HepG2 (cell line): ENCODE measurements at regions not wholly inside any gene's neighbourhood (a gene's known extent, or its start where the extent isn't known, plus 50 kb on each side); places are given as distances from the start of the nearest gene placed in this dataset.

ENCODE experiments used
- ATAC-seq: fragments of 200-7000 bp; cut with Tn5 transposase; 3 replicates; pipeline ENCODE4 v1.9.1; 2020; ENCODE audit warnings: mild to moderate bottlenecking, moderate library complexity
- BruUV-seq: library from RNA; stranded (reverse); fragments of 400-500 nt; replicated peaks from 2 replicates; lab custom pipeline; 2021; lab: Mats Ljungman, UMichigan
- CTCF ChIA-PET: fragments of 300-600 bp; formaldehyde crosslinking; extraction: SDS; loops from one replicate; lab custom pipeline; 2021; ENCODE audit warnings: low total read pairs, inconsistent platforms, low intra/inter-chr PET ratio; lab: Yijun Ruan, JAX
- POLR2A ChIA-PET: fragments of 350-600 bp; sonication (Branson Sonifier 250); formaldehyde crosslinking; loops from one replicate; lab custom pipeline; 2020; ENCODE audit warnings: antibody characterized with exemption, inconsistent platforms; lab: Yijun Ruan, JAX
- DNase-seq: peaks from one replicate; pipeline ENCODE4 v3.0.0-alpha.2; 2015; ENCODE audit warnings: low spot score
- FAIRE-seq: peaks from 3 replicates; lab custom pipeline; 2011; peaks lifted over from hg19 to GRCh38; lab: Jason Lieb, UNC
- H2AFZ ChIP-seq: one replicate; pipeline ENCODE4 v1.6.1; 2011; ENCODE audit warnings: low read length, inconsistent platforms
- H3K27ac ChIP-seq: fragments of 300-600 bp; 3 replicates; pipeline ENCODE4 v1.8.0; 2011; ENCODE audit warnings: mixed run types, mild to moderate bottlenecking, mixed read lengths, low read length, inconsistent platforms; ENCODE audit not compliant: insufficient read depth; ENCODE audit errors: extremely low read length
- H3K27me3 ChIP-seq, 2 experiments: fragments of 200-600 bp in 1 of 2; 2 replicates in 1 of 2; 3 replicates in 1 of 2; pipeline versions ENCODE4 v1.6.0 to v1.8.0; 2011; ENCODE audit warnings: low read length in 2 of 2, mild to moderate bottlenecking in 2 of 2, moderate library complexity in 2 of 2, inconsistent platforms in 1 of 2; ENCODE audit not compliant: insufficient read depth in 2 of 2, control insufficient read depth in 1 of 2
- H3K36me3 ChIP-seq, 2 experiments: fragments of 200-600 bp in 1 of 2; replicated peaks in 1 of 2; 2 replicates in 1 of 2; 3 replicates in 1 of 2; pipeline versions ENCODE4 v1.5.1 to v1.8.0; 2011; ENCODE audit warnings: low read length in 2 of 2, inconsistent platforms in 1 of 2; ENCODE audit not compliant: insufficient read depth in 2 of 2, control insufficient read depth in 1 of 2
- H3K4me1 ChIP-seq: 2 replicates; pipeline ENCODE4 v1.5.1; 2012; ENCODE audit warnings: low read length, inconsistent platforms; ENCODE audit not compliant: insufficient read depth
- H3K4me2 ChIP-seq: 2 replicates; pipeline ENCODE4 v1.6.0; 2011; ENCODE audit warnings: low read depth, low read length, inconsistent platforms
- H3K4me3 ChIP-seq, 3 experiments: fragments of 200-600 bp in 1 of 3; sonication (generic), shearing (Covaris generic) in 1 of 3; replicated peaks in 1 of 3; 2 replicates each; pipeline ENCODE4 v1.5.1; 2011 to 2016; ENCODE audit warnings: low read length in 3 of 3, inconsistent platforms in 2 of 3, low read depth in 2 of 3, mild to moderate bottlenecking in 2 of 3, control low read depth in 1 of 3, mixed read lengths in 1 of 3; ENCODE audit not compliant: insufficient read depth in 1 of 3
- H3K79me2 ChIP-seq: one replicate; pipeline ENCODE4 v1.6.1; 2011; ENCODE audit warnings: low read length, inconsistent platforms; ENCODE audit not compliant: insufficient read depth
- H3K9ac ChIP-seq: 2 replicates; pipeline ENCODE4 v1.6.0; 2011; ENCODE audit warnings: mild to moderate bottlenecking, low read depth, low read length, inconsistent platforms; ENCODE audit not compliant: insufficient read depth
- H3K9me3 ChIP-seq: 2 replicates; pipeline ENCODE4 v1.5.1; 2012; ENCODE audit warnings: mild to moderate bottlenecking, low read length
- H4K20me1 ChIP-seq: 2 replicates; pipeline ENCODE4 v1.6.0; 2011; ENCODE audit warnings: inconsistent platforms, mild to moderate bottlenecking, low read length, moderate library complexity; ENCODE audit not compliant: insufficient read depth
- ZNF142 ChIP-seq: sonication (generic); formaldehyde crosslinking; IDR thresholded peaks from 2 replicates; pipeline ENCODE4 v1.4.0; 2020; ENCODE audit warnings: missing genetic modification reagents
- ZNF256 ChIP-seq: sonication (generic); formaldehyde crosslinking; conservative IDR thresholded peaks from 2 replicates; pipeline ENCODE4 v1.4.0; 2020; ENCODE audit warnings: missing genetic modification reagents
- WGBS: methylation state at CpG from one replicate; pipeline ENCODE4 v1.1.6; 2017; ENCODE audit warnings: low lambda C conversion rate; 5-methylcytosine and 5-hydroxymethylcytosine counted together
- in situ Hi-C: cut with HindIII; loops from 2 replicates; pipeline ENCODE4 v1.10.0; 2017; ENCODE audit warnings: low pct_unique_long_range_greater_than_20kb; ENCODE audit not compliant: extremely low pct_ligation_motif_present
- intact Hi-C: fragments of 100-400 bp; cut with micrococcal nuclease; formaldehyde crosslinking; loops from one replicate; pipeline ENCODE4 v1.10.0; 2022; ENCODE audit not compliant: unreplicated experiment

- Histone ChIP-seq H3K4me2 (no peak overlapping the region), H3K9me3 (no peaks in the 10 kb centered on the region), H3K4me3 (no peak overlapping the region), H3K4me1 (peaks cover 47% of the 10 kb centered on the region)
- no peak for DNase-seq
- in situ Hi-C loops: no loop called here
- TF ChIP-seq ZNF142 (CRISPR knock-in tag): 0 out of 2 replicates have a peak, but pooled peaks have one; percentile 30
- no peak for TF ChIP-seq ZNF256 (CRISPR knock-in tag)
- TF ChIP-seq, all 625 proteins: peak for 1
- ATAC-seq (no peak), FAIRE-seq (no peak)
- Histone ChIP-seq H3K27me3 (no peaks in the 10 kb centered on the region), H3K27ac (no peak overlapping the region), H3K36me3 (no peaks in the 10 kb centered on the region), H4K20me1 (no peaks in the 10 kb centered on the region), H2AFZ (no peak overlapping the region), H3K79me2 (no peaks in the 10 kb centered on the region), H3K9ac (no peak overlapping the region)
- intact Hi-C loops: no loop called here
- 94% methylated on average over 7 of the region's 7 CpGs for WGBS
- POLR2A ChIA-PET: interaction anchor here (1.2 kb wide), 1 partner anchor 42 kb away, joined by 3 read pairs; no protein-coding TSS in a partner anchor
- no TSS peak for BruUV-seq
- CTCF ChIA-PET: no interaction called here
These were observed 66.5 kb upstream of the IER3 start for GRCh38 chr6:30810813-30811339.
